Hepatocyte (in vitro differentiated cells): ENCODE measurements at regions not wholly inside any gene's neighbourhood (a gene's known extent, or its start where the extent isn't known, plus 50 kb on each side); places are given as distances from the start of the nearest gene placed in this dataset.

Experiments used
- DNase-seq: peaks from one replicate; pipeline ENCODE4 v3.0.0-alpha.2; 2016; ENCODE audit warnings: low spot score
- H2AFZ ChIP-seq: fragments of 200-600 bp; sonication (generic); 2 replicates; pipeline ENCODE4 v1.6.0; 2016; ENCODE audit warnings: antibody characterized with exemption, mild to moderate bottlenecking
- H3K27ac ChIP-seq: fragments of 200-600 bp; sonication (generic); 2 replicates; pipeline ENCODE4 v1.5.1; 2016; ENCODE audit warnings: mild to moderate bottlenecking
- H3K27me3 ChIP-seq: fragments of 200-600 bp; sonication (generic); 2 replicates; pipeline ENCODE4 v1.6.1; 2016
- H3K36me3 ChIP-seq: fragments of 200-600 bp; sonication (generic); replicated peaks from 2 replicates; pipeline ENCODE4 v1.5.1; 2016; ENCODE audit warnings: low read depth; ENCODE audit not compliant: insufficient read depth
- H3K4me1 ChIP-seq: fragments of 200-600 bp; sonication (generic); 2 replicates; pipeline ENCODE4 v1.5.1; 2016; ENCODE audit warnings: mild to moderate bottlenecking, moderate library complexity; ENCODE audit not compliant: insufficient read depth
- H3K4me2 ChIP-seq: fragments of 200-600 bp; sonication (generic); 2 replicates; pipeline ENCODE4 v1.6.0; 2016
- H3K4me3 ChIP-seq: fragments of 200-600 bp; sonication (generic); 2 replicates; pipeline ENCODE4 v1.5.1; 2016; ENCODE audit warnings: mild to moderate bottlenecking
- H3K79me2 ChIP-seq: fragments of 200-600 bp; sonication (generic); 2 replicates; pipeline ENCODE4 v1.6.0; 2017; ENCODE audit warnings: mild to moderate bottlenecking
- H3K9me2 ChIP-seq: fragments of 200-600 bp; sonication (generic); replicated peaks from 2 replicates; pipeline ENCODE4 v1.6.0; 2017; ENCODE audit warnings: mild to moderate bottlenecking; ENCODE audit not compliant: insufficient read depth
- H3K9me3 ChIP-seq: fragments of 200-600 bp; sonication (generic); 2 replicates; pipeline ENCODE4 v1.5.1; 2016; ENCODE audit warnings: low read depth, mild to moderate bottlenecking
- H4K20me1 ChIP-seq: fragments of 200-600 bp; sonication (generic); 2 replicates; pipeline ENCODE4 v1.6.0; 2016; ENCODE audit warnings: mild to moderate bottlenecking; ENCODE audit not compliant: insufficient read depth, poor library complexity, severe bottlenecking
- EZH2 ChIP-seq: fragments of 200-600 bp; sonication (generic); IDR thresholded peaks from 2 replicates; pipeline ENCODE4 v1.6.1; 2016; ENCODE audit warnings: antibody characterized with exemption, mild to moderate bottlenecking, borderline replicate concordance
- EZH2phosphoT487 ChIP-seq: fragments of 200-600 bp; sonication (generic); IDR thresholded peaks from one replicate; pipeline ENCODE4 v1.6.1; 2018; ENCODE audit warnings: antibody characterized with exemption, mild to moderate bottlenecking, low read depth, moderate library complexity; ENCODE audit not compliant: unreplicated experiment, severe bottlenecking
- WGBS: methylation state at CpG from one replicate; pipeline ENCODE4 v1.1.6; 2016; ENCODE audit warnings: low lambda C conversion rate; ENCODE audit errors: missing lambda C conversion rate; 5-methylcytosine and 5-hydroxymethylcytosine counted together
- TF ChIP-seq, protein P1 (sequence below): fragments of 200-600 bp; sonication (generic); IDR thresholded peaks from 2 replicates; pipeline ENCODE4 v1.5.1; 2016; ENCODE audit warnings: antibody characterized with exemption, mild to moderate bottlenecking; ENCODE audit not compliant: poor library complexity

DNA sequence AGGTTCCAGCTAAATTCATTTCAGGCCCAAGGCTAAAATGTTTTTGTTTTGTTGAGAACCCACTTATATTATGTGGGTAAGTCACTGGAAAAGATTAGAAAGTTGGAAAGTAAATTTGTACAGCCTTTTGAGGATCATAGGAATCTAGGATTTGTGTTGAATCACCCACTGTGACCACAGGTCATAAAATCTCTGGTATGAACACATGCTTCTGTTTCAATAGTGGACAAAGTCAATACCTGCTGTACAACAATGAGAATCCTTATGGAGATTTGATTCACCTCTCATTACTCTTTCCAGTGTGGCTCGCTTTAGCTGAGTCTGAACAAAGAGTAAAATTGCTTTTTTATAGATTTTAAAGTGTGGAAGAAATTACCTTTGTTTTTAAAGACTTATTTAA is 369.5 kb downstream of the TMEM167A start:
- TF ChIP-seq EZH2 (no peak), EZH2phosphoT487 (no peak)
- TF ChIP-seq, protein P1, sequence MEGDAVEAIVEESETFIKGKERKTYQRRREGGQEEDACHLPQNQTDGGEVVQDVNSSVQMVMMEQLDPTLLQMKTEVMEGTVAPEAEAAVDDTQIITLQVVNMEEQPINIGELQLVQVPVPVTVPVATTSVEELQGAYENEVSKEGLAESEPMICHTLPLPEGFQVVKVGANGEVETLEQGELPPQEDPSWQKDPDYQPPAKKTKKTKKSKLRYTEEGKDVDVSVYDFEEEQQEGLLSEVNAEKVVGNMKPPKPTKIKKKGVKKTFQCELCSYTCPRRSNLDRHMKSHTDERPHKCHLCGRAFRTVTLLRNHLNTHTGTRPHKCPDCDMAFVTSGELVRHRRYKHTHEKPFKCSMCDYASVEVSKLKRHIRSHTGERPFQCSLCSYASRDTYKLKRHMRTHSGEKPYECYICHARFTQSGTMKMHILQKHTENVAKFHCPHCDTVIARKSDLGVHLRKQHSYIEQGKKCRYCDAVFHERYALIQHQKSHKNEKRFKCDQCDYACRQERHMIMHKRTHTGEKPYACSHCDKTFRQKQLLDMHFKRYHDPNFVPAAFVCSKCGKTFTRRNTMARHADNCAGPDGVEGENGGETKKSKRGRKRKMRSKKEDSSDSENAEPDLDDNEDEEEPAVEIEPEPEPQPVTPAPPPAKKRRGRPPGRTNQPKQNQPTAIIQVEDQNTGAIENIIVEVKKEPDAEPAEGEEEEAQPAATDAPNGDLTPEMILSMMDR: no peak

DNA sequence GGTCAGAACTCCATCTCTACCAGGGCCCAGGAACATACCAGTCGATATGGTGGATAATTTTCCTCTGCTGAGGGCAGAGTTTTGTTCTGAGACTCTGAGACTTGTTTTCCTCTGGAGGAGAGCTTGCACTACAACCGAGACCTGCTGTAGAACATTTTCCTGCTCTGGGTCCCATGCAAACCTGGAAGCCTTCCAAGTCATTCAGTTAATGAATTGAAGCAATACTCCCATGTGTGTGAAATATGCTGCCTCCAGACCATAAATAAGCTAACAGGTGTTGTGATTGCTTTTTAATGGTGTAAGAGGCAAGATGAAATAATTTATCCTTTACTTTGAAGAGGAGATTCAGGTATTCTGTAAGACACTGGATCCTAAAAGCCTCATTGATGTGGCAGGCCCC is 372.8 kb downstream of the TMEM167A start:
- no peaks in the 10 kb centered on the region for H4K20me1 ChIP-seq
- no peaks in the 10 kb centered on the region for H3K9me3 ChIP-seq
- H3K4me1 ChIP-seq: no peaks in the 10 kb centered on the region
- H3K4me3 ChIP-seq: no peak overlapping the region
- no peak for DNase-seq
- 93% methylated on average over 2 of the region's 2 CpGs for WGBS
- H3K27me3 ChIP-seq: no peaks in the 10 kb centered on the region
- no peak for TF ChIP-seq EZH2
- TF ChIP-seq EZH2phosphoT487: no peak
- TF ChIP-seq, protein P1: no peak
- no peak overlapping the region for H3K4me2 ChIP-seq
- no peak overlapping the region for H2AFZ ChIP-seq
- H3K79me2 ChIP-seq: no peaks in the 10 kb centered on the region
- no peaks in the 10 kb centered on the region for H3K36me3 ChIP-seq
- no peak overlapping the region for H3K27ac ChIP-seq
- H3K9me2 ChIP-seq: no peaks in the 10 kb centered on the region

More for the DNA sequence above, 369.5 kb downstream of the TMEM167A start:
- no peak for DNase-seq
- no peaks in the 10 kb centered on the region for H3K4me1 ChIP-seq
- no peaks in the 10 kb centered on the region for H3K36me3 ChIP-seq
- H3K9me3 ChIP-seq: no peaks in the 10 kb centered on the region
- no peak overlapping the region for H2AFZ ChIP-seq
- no peaks in the 10 kb centered on the region for H3K79me2 ChIP-seq
- WGBS: 32% methylated on average over 1 of the region's 1 CpG
- H3K9me2 ChIP-seq: no peaks in the 10 kb centered on the region
- no peak overlapping the region for H3K4me3 ChIP-seq
- no peak overlapping the region for H3K27ac ChIP-seq
- no peaks in the 10 kb centered on the region for H4K20me1 ChIP-seq
- H3K4me2 ChIP-seq: no peak overlapping the region
- no peaks in the 10 kb centered on the region for H3K27me3 ChIP-seq

DNA sequence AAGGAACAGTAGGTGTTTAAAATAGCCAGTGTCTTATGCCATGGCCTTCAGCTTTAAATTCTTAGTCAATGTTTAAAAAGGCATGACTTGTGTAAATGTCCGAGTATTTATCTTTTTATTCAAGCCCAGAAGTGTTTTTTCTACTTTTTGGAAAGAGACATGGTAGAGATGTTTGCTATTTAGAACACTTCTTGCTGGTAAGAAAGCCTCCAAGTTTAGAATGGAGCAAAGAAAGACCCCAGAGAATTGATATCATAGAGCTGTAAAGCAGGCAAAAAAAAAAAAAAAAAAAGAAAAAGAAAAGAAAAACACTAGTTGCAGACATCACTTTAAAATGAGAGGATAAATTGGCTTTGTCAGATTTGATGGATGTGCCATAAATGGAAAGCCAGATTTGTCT is 375.1 kb downstream of the TMEM167A start:
- H4K20me1 ChIP-seq: no peaks in the 10 kb centered on the region
- H3K27ac ChIP-seq: no peak overlapping the region
- TF ChIP-seq, protein P1: no peak
- no peak for TF ChIP-seq EZH2phosphoT487
- no peak for TF ChIP-seq EZH2
- no peaks in the 10 kb centered on the region for H3K36me3 ChIP-seq
- no peak for DNase-seq
- H3K4me3 ChIP-seq: no peak overlapping the region
- no peaks in the 10 kb centered on the region for H3K4me1 ChIP-seq
- WGBS: 3% methylated on average over 1 of the region's 1 CpG
- H3K9me3 ChIP-seq: no peaks in the 10 kb centered on the region
- no peaks in the 10 kb centered on the region for H3K79me2 ChIP-seq
- no peaks in the 10 kb centered on the region for H3K27me3 ChIP-seq
- H3K4me2 ChIP-seq: no peak overlapping the region
- H2AFZ ChIP-seq: no peak overlapping the region
- H3K9me2 ChIP-seq: no peaks in the 10 kb centered on the region

DNA sequence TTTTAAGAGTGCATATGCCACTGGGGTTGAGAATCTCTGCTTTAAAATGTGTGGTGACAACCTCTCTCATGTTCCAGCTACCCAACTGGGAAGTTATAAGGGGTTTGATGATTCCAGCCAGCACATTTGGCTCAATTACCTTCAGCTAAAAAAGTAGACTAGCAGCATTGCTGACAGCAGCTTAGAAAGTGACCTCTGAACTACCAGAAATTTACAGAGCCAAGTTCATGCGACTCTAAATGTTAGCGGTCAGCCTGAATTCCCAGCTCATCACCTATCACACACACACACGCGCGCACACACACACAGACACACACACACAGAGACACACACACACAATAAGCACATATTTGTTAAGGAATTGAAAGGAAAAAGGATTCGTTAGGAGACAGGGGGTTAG is 377.5 kb downstream of the TMEM167A start:
- Histone ChIP-seq H3K4me2 (no peak overlapping the region), H4K20me1 (no peaks in the 10 kb centered on the region), H3K4me3 (no peak overlapping the region), H3K4me1 (no peaks in the 10 kb centered on the region), H2AFZ (no peak overlapping the region), H3K36me3 (no peaks in the 10 kb centered on the region), H3K27ac (no peak overlapping the region), H3K9me2 (no peaks in the 10 kb centered on the region), H3K79me2 (no peaks in the 10 kb centered on the region), H3K27me3 (no peaks in the 10 kb centered on the region), H3K9me3 (no peaks in the 10 kb centered on the region)
- DNase-seq: no peak
- 89% methylated on average over 6 of the region's 6 CpGs for WGBS
- TF ChIP-seq EZH2 (no peak), EZH2phosphoT487 (no peak)
- TF ChIP-seq, protein P1: no peak
